Gastroesophageal sphincter (tissue), 4 donors: ENCODE measurements at regions not wholly inside any gene's neighbourhood (a gene's known extent, or its start where the extent isn't known, plus 50 kb on each side); places are given as distances from the start of the nearest gene placed in this dataset.

ENCODE experiments used
- ATAC-seq: fragments of 150-250 bp; one replicate; pipeline ENCODE4 v1.9.1; 2016; ENCODE audit warnings: mild to moderate bottlenecking, moderate library complexity
- H3K27ac ChIP-seq, 4 donors: fragments of 200-600 bp; sonication (generic) in 3 of 4; 1 replicate in 3 of 4; 2 replicates in 1 of 4; pipeline ENCODE4 v1.5.1; 2016 to 2019
- H3K27me3 ChIP-seq: fragments of 200-600 bp; sonication (generic); one replicate; pipeline ENCODE4 v1.5.1; 2019
- H3K36me3 ChIP-seq, 2 donors: fragments of 200-600 bp; sonication (generic); one replicate each; pipeline ENCODE4 v1.5.1; 2019; ENCODE audit warnings: control low read depth in 1 of 2
- H3K4me1 ChIP-seq, 3 donors: fragments of 200-600 bp; sonication (generic); 1 replicate in 2 of 3; 2 replicates in 1 of 3; pipeline ENCODE4 v1.5.1; 2016 to 2019; ENCODE audit warnings: control low read depth in 2 of 3
- H3K4me3 ChIP-seq, 2 donors: fragments of 200-600 bp; sonication (generic); one replicate each; pipeline ENCODE4 v1.5.1; 2019; ENCODE audit warnings: mild to moderate bottlenecking in 1 of 2, moderate library complexity in 1 of 2
- H3K9me3 ChIP-seq, 3 donors: fragments of 200-600 bp; sonication (generic); one replicate each; pipeline ENCODE4 v1.5.1; 2017 to 2019; ENCODE audit warnings: control low read depth in 2 of 3
- CTCF ChIP-seq, 4 experiments: fragments of 200-600 bp in 2 of 4; fragments of 450-650 bp in 2 of 4; sonication (generic) in 1 of 4; IDR thresholded peaks; one replicate each; pipeline ENCODE4 v1.5.1; 2017 to 2019; ENCODE audit warnings: antibody characterized with exemption in 4 of 4, mild to moderate bottlenecking in 2 of 4, moderate library complexity in 2 of 4
- EP300 ChIP-seq: sonication (generic); formaldehyde crosslinking; IDR thresholded peaks from one replicate; pipeline ENCODE4 v1.6.1; 2017; ENCODE audit warnings: antibody characterized with exemption, mild to moderate bottlenecking
- POLR2A ChIP-seq, 2 donors: fragments of 450-650 bp; IDR thresholded peaks; one replicate each; pipeline ENCODE4 v1.6.1; 2017; ENCODE audit warnings: antibody characterized with exemption in 2 of 2, mild to moderate bottlenecking in 2 of 2, moderate library complexity in 1 of 2
- POLR2AphosphoS5 ChIP-seq: sonication (generic); formaldehyde crosslinking; IDR thresholded peaks from one replicate; pipeline ENCODE4 v1.6.1; 2017; ENCODE audit warnings: antibody characterized with exemption
- WGBS, 2 donors: methylation state at CpG; one replicate each; pipeline ENCODE4 v1.1.5; 2018; ENCODE audit warnings: low coverage in 1 of 2; 5-methylcytosine and 5-hydroxymethylcytosine counted together

GRCh38 chr1:5650283-5651026 is 341.8 kb downstream of the NPHP4 start:
- H3K4me3 ChIP-seq = no peak overlapping the region
- no peak overlapping the region for H3K27ac ChIP-seq
- H3K36me3 ChIP-seq = no peaks in the 10 kb centered on the region
- no peak for ATAC-seq
- TF ChIP-seq CTCF (IDR thresholded peaks at IDR 0.05) (no peak), EP300 (no peak), POLR2AphosphoS5 (no peak), POLR2A (IDR thresholded peaks at IDR 0.05) (no peak)
- H3K4me1 ChIP-seq = peaks cover 0 to 14% (median 0%) of the 10 kb centered on the region in 3 donors
- H3K9me3 ChIP-seq = no peaks in the 10 kb centered on the region
- WGBS, 2 donors = 60% methylated on average over 1 of the region's 22 CpGs; no CpG with 5 or more reads in 1 of the 2 donors
- H3K27me3 ChIP-seq = peaks cover 70% of the 10 kb centered on the region

- Histone ChIP-seq H3K9me3 (peaks cover 0 to 4% (median 0%) of the 10 kb centered on the region in 3 donors), H3K27ac (no peak overlapping the region), H3K4me3 (no peak overlapping the region), H3K36me3 (no peaks in the 10 kb centered on the region), H3K4me1 (peaks cover 0 to 14% (median 0%) of the 10 kb centered on the region in 3 donors), H3K27me3 (peaks cover 77% of the 10 kb centered on the region)
- WGBS, 2 donors = 80% methylated on average over 1 of the region's 5 CpGs
- no peak for ATAC-seq
- TF ChIP-seq CTCF (IDR thresholded peaks at IDR 0.05) = no peak
- no peak for TF ChIP-seq POLR2A (IDR thresholded peaks at IDR 0.05)
- TF ChIP-seq EP300 = no peak
- no peak for TF ChIP-seq POLR2AphosphoS5
Measured at GRCh38 chr1:5649795-5650194, 342.4 kb downstream of the NPHP4 start.

DNA sequence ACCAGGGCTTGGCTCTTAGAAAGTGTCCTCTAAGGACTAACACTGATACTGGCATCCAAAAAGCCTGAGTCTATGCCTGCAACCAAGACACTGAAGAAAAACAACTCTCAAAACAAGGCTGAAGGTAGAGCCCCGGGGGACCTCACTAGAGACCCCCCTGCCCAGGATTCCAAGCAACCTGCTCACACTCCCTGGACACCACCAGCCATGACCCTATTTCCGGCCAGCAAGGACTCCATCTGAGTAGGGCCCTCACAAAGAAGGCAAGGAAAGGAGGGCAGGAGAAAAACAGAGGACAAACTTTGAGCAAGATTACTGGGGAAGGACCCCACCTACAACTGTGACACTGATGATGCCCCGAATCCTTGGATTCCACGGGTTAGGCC is 343.1 kb downstream of the NPHP4 start:
- Histone ChIP-seq H3K4me1 (peaks cover 0 to 14% (median 0%) of the 10 kb centered on the region in 3 donors), H3K27ac (no peak overlapping the region), H3K36me3 (no peaks in the 10 kb centered on the region), H3K4me3 (no peak overlapping the region), H3K9me3 (peaks cover 0 to 8% (median 0%) of the 10 kb centered on the region in 3 donors), H3K27me3 (peaks cover 83% of the 10 kb centered on the region)
- ATAC-seq = no peak
- 87 to 100% methylated on average over 1 to 3 of the region's 4 CpGs for WGBS, 2 donors
- TF ChIP-seq CTCF (IDR thresholded peaks at IDR 0.05) = no peak
- no peak for TF ChIP-seq POLR2AphosphoS5
- no peak for TF ChIP-seq EP300
- TF ChIP-seq POLR2A (IDR thresholded peaks at IDR 0.05) = no peak

- H3K4me3 ChIP-seq = no peak overlapping the region
- ATAC-seq = no peak
- H3K9me3 ChIP-seq = peaks cover 0 to 8% (median 0%) of the 10 kb centered on the region in 3 donors
- H3K27me3 ChIP-seq = peaks cover 83% of the 10 kb centered on the region
- H3K36me3 ChIP-seq = no peaks in the 10 kb centered on the region
- TF ChIP-seq EP300 (no peak), CTCF (IDR thresholded peaks at IDR 0.05) (no peak), POLR2A (IDR thresholded peaks at IDR 0.05) (no peak), POLR2AphosphoS5 (no peak)
- peaks cover 0 to 14% (median 0%) of the 10 kb centered on the region in 3 donors for H3K4me1 ChIP-seq
- no peak overlapping the region for H3K27ac ChIP-seq
- WGBS, 2 donors = 63 to 83% methylated on average over 3 of the region's 10 CpGs
Measured at GRCh38 chr1:5648410-5649165, 343.6 kb downstream of the NPHP4 start.
